ENCODE measurements at regions not wholly inside any gene's neighbourhood (a gene's known extent, or its start where the extent isn't known, plus 50 kb on each side); places are given as distances from the start of the nearest gene placed in this dataset.

GRCh38 chr13:80727321-80727975 lies 386.5 kb upstream of the SPRY2 start:
- no peak for TF ChIP-seq CTCF (IDR thresholded peaks at IDR 0.05)
- Histone ChIP-seq H3K27ac (peak overlapping the region; percentile 68 to 86), H3K4me3 (no peak overlapping the region), H3K9me3 (peaks cover 0 to 4% of the 10 kb centered on the region in 2 donors), H3K27me3 (no peaks in the 10 kb centered on the region), H3K4me1 (peaks cover 0 to 9% of the 10 kb centered on the region in 2 donors), H3K36me3 (no peaks in the 10 kb centered on the region)
- DNase-seq (ENCODE audit: low spot score), result no peak

- no peak overlapping the region for H3K4me3 ChIP-seq
- H3K4me1 ChIP-seq, result peaks cover 0 to 9% of the 10 kb centered on the region in 2 donors
- no peaks in the 10 kb centered on the region for H3K36me3 ChIP-seq
- DNase-seq (ENCODE audit: low spot score), result no peak
- peak overlapping the region; percentile 68 to 86 for H3K27ac ChIP-seq
- H3K9me3 ChIP-seq, result peaks cover 0 to 4% of the 10 kb centered on the region in 2 donors
- H3K27me3 ChIP-seq, result no peaks in the 10 kb centered on the region
- TF ChIP-seq CTCF (IDR thresholded peaks at IDR 0.05), result no peak
These were observed 385.9 kb upstream of the SPRY2 start for GRCh38 chr13:80726868-80727267.

- Histone ChIP-seq H3K36me3 (no peaks in the 10 kb centered on the region), H3K27me3 (no peaks in the 10 kb centered on the region), H3K27ac (no peak overlapping the region), H3K4me1 (peaks cover 0 to 6% of the 10 kb centered on the region in 2 donors), H3K4me3 (no peak overlapping the region), H3K9me3 (no peaks in the 10 kb centered on the region)
- DNase-seq (ENCODE audit: low spot score), result no peak
- no peak for TF ChIP-seq CTCF (IDR thresholded peaks at IDR 0.05)
These were observed 380.8 kb upstream of the SPRY2 start for GRCh38 chr13:80721689-80722088.

- Histone ChIP-seq H3K9me3 (no peaks in the 10 kb centered on the region), H3K36me3 (no peaks in the 10 kb centered on the region), H3K4me1 (peaks cover 0 to 8% of the 10 kb centered on the region in 2 donors), H3K27me3 (no peaks in the 10 kb centered on the region), H3K27ac (no peak overlapping the region), H3K4me3 (no peak overlapping the region)
- TF ChIP-seq CTCF (IDR thresholded peaks at IDR 0.05), result no peak
- no peak for DNase-seq (ENCODE audit: low spot score)
These were observed 378.0 kb upstream of the SPRY2 start for GRCh38 chr13:80718970-80719369.

GRCh38 chr13:80717776-80718175 lies 376.9 kb upstream of the SPRY2 start:
- H3K27ac ChIP-seq, result no peak overlapping the region
- DNase-seq (ENCODE audit: low spot score), result no peak
- H3K9me3 ChIP-seq, result peaks cover 0 to 6% of the 10 kb centered on the region in 2 donors
- no peaks in the 10 kb centered on the region for H3K36me3 ChIP-seq
- H3K4me1 ChIP-seq, result peaks cover 0 to 8% of the 10 kb centered on the region in 2 donors
- TF ChIP-seq CTCF (IDR thresholded peaks at IDR 0.05), result no peak
- no peak overlapping the region for H3K4me3 ChIP-seq
- H3K27me3 ChIP-seq, result no peaks in the 10 kb centered on the region

GRCh38 chr13:80716610-80717081 lies 375.7 kb upstream of the SPRY2 start:
- Histone ChIP-seq H3K4me1 (peaks cover 0 to 8% of the 10 kb centered on the region in 2 donors), H3K36me3 (no peaks in the 10 kb centered on the region), H3K4me3 (no peak overlapping the region), H3K27ac (peak overlapping the region; percentile 28 to 80), H3K9me3 (peaks cover 0 to 6% of the 10 kb centered on the region in 2 donors), H3K27me3 (no peaks in the 10 kb centered on the region)
- DNase-seq (ENCODE audit: low spot score), result no peak
- TF ChIP-seq CTCF (IDR thresholded peaks at IDR 0.05), result no peak
